HEK293 (cell line): ENCODE measurements at regions not wholly inside any gene's neighbourhood (a gene's known extent, or its start where the extent isn't known, plus 50 kb on each side); places are given as distances from the start of the nearest gene placed in this dataset.

Experiments used
- HIC1 ChIP-seq: fragments of 450-650 bp; formaldehyde crosslinking; IDR thresholded peaks from 2 replicates; pipeline ENCODE4 v1.5.1; 2016; ENCODE audit warnings: missing biosample characterization, missing genetic modification characterization
- KLF10 ChIP-seq: fragments of 450-650 bp; IDR thresholded peaks from 2 replicates; pipeline ENCODE4 v1.5.1; 2018; ENCODE audit warnings: missing biosample characterization, mild to moderate bottlenecking, missing genetic modification characterization
- PATZ1 ChIP-seq: fragments of 450-650 bp; formaldehyde crosslinking; IDR thresholded peaks from 2 replicates; pipeline ENCODE4 v1.5.1; 2016; ENCODE audit warnings: missing biosample characterization, missing genetic modification characterization
- SCRT2 ChIP-seq: fragments of 450-650 bp; formaldehyde crosslinking; IDR thresholded peaks from 2 replicates; pipeline ENCODE4 v1.5.1; 2016; ENCODE audit warnings: missing biosample characterization, missing genetic modification characterization
- SP7 ChIP-seq: fragments of 450-650 bp; formaldehyde crosslinking; IDR thresholded peaks from 2 replicates; pipeline ENCODE4 v1.5.1; 2016; ENCODE audit warnings: missing biosample characterization, missing genetic modification characterization
- ZBTB26 ChIP-seq: fragments of 450-650 bp; formaldehyde crosslinking; optimal IDR thresholded peaks from 2 replicates; pipeline ENCODE3; 2016; ENCODE audit warnings: missing biosample characterization, mild to moderate bottlenecking, missing genetic modification characterization
- ZBTB49 ChIP-seq: fragments of 450-650 bp; formaldehyde crosslinking; IDR thresholded peaks from 2 replicates; pipeline ENCODE4 v1.5.1; 2016; ENCODE audit warnings: missing biosample characterization, missing genetic modification characterization, low read depth
- ZBTB7A ChIP-seq: fragments of 450-650 bp; formaldehyde crosslinking; IDR thresholded peaks from 2 replicates; pipeline ENCODE4 v1.5.1; 2016; ENCODE audit warnings: low read depth, missing biosample characterization, missing genetic modification characterization
- ZFP69B ChIP-seq: fragments of 450-650 bp; formaldehyde crosslinking; IDR thresholded peaks from 2 replicates; pipeline ENCODE4 v1.5.1; 2016; ENCODE audit warnings: missing biosample characterization, missing genetic modification characterization
- ZNF138 ChIP-seq: fragments of 450-650 bp; formaldehyde crosslinking; IDR thresholded peaks from 2 replicates; pipeline ENCODE4 v1.5.1; 2016; ENCODE audit warnings: missing biosample characterization, missing genetic modification characterization, borderline replicate concordance
- ZNF157 ChIP-seq: fragments of 450-650 bp; formaldehyde crosslinking; IDR thresholded peaks from 2 replicates; pipeline ENCODE4 v1.5.1; 2016; ENCODE audit warnings: missing biosample characterization, missing genetic modification characterization
- ZNF175 ChIP-seq: fragments of 450-650 bp; formaldehyde crosslinking; IDR thresholded peaks from 2 replicates; pipeline ENCODE4 v1.5.1; 2016; ENCODE audit warnings: missing biosample characterization, missing genetic modification characterization
- ZNF221 ChIP-seq: fragments of 450-650 bp; formaldehyde crosslinking; IDR thresholded peaks from 2 replicates; pipeline ENCODE4 v1.5.1; 2017; ENCODE audit warnings: missing biosample characterization, missing genetic modification characterization, borderline replicate concordance
- ZNF302 ChIP-seq: fragments of 450-650 bp; formaldehyde crosslinking; IDR thresholded peaks from 2 replicates; pipeline ENCODE4 v1.5.1; 2016; ENCODE audit warnings: missing biosample characterization, missing genetic modification characterization, low read depth
- ZNF48 ChIP-seq: fragments of 450-650 bp; formaldehyde crosslinking; IDR thresholded peaks from 2 replicates; pipeline ENCODE4 v1.5.1; 2016; ENCODE audit warnings: missing biosample characterization, missing genetic modification characterization
- ZNF513 ChIP-seq: fragments of 450-650 bp; IDR thresholded peaks from 2 replicates; pipeline ENCODE4 v1.5.1; 2018; ENCODE audit warnings: missing biosample characterization, missing genetic modification characterization
- ZNF518A ChIP-seq: fragments of 450-650 bp; formaldehyde crosslinking; conservative IDR thresholded peaks from 2 replicates; pipeline ENCODE4 v1.5.1; 2016; ENCODE audit warnings: low read depth, missing biosample characterization, missing genetic modification characterization
- ZNF544 ChIP-seq: fragments of 450-650 bp; formaldehyde crosslinking; IDR thresholded peaks from 2 replicates; pipeline ENCODE4 v1.5.0; 2017; ENCODE audit warnings: missing biosample characterization, missing genetic modification characterization
- ZNF580 ChIP-seq: fragments of 450-650 bp; formaldehyde crosslinking; IDR thresholded peaks from 2 replicates; pipeline ENCODE4 v1.5.1; 2016; ENCODE audit warnings: missing biosample characterization, missing genetic modification characterization
- ZNF658 ChIP-seq: fragments of 450-650 bp; formaldehyde crosslinking; IDR thresholded peaks from 2 replicates; pipeline ENCODE4; 2016; ENCODE audit warnings: missing biosample characterization, missing genetic modification characterization
- ZNF664 ChIP-seq: fragments of 450-650 bp; formaldehyde crosslinking; IDR thresholded peaks from 2 replicates; pipeline ENCODE4 v1.5.1; 2016; ENCODE audit warnings: missing biosample characterization, missing genetic modification characterization
- ZNF692 ChIP-seq: fragments of 450-650 bp; formaldehyde crosslinking; IDR thresholded peaks from 2 replicates; pipeline ENCODE4 v1.5.1; 2016; ENCODE audit warnings: missing biosample characterization, missing genetic modification characterization
- ZNF76 ChIP-seq: fragments of 450-650 bp; formaldehyde crosslinking; IDR thresholded peaks from 2 replicates; pipeline ENCODE4; 2016; ENCODE audit warnings: low read depth, missing biosample characterization, missing genetic modification characterization, borderline replicate concordance
- ZSCAN16 ChIP-seq: fragments of 450-650 bp; formaldehyde crosslinking; IDR thresholded peaks from 2 replicates; pipeline ENCODE4 v1.5.1; 2016; ENCODE audit warnings: missing biosample characterization, missing genetic modification characterization

- TF ChIP-seq ZBTB26 (tag by site-specific recombination): no peak
- no peak for TF ChIP-seq ZSCAN16 (tag by site-specific recombination)
- no peak for TF ChIP-seq ZNF513
- peak; percentile 70 for TF ChIP-seq PATZ1 (tag by site-specific recombination)
- TF ChIP-seq ZNF157 (tag by site-specific recombination): no peak
- no peak for TF ChIP-seq KLF10 (tag by site-specific recombination)
- no peak for TF ChIP-seq ZNF175 (tag by site-specific recombination)
- TF ChIP-seq ZFP69B (tag by site-specific recombination): 0 out of 2 replicates have a peak, but pooled peaks have one; percentile 21
- TF ChIP-seq ZNF76: no peak
- TF ChIP-seq ZNF658 (tag by site-specific recombination): no peak
- TF ChIP-seq ZNF580 (tag by site-specific recombination): peak; percentile 66; the same call in 1 of the 2 replicates
- no peak for TF ChIP-seq HIC1 (tag by site-specific recombination)
- TF ChIP-seq ZNF302: no peak
- no peak for TF ChIP-seq ZNF544
- TF ChIP-seq ZNF518A (tag by site-specific recombination): no peak
- TF ChIP-seq ZNF221 (tag by site-specific recombination): no peak
- TF ChIP-seq ZNF48 (tag by site-specific recombination): no peak
- TF ChIP-seq ZBTB49 (tag by site-specific recombination): no peak
- no peak for TF ChIP-seq SCRT2 (tag by site-specific recombination)
- no peak for TF ChIP-seq ZBTB7A
- peak; percentile 18 for TF ChIP-seq ZNF692 (tag by site-specific recombination)
- peak; percentile 53 for TF ChIP-seq ZNF664 (tag by site-specific recombination)
- no peak for TF ChIP-seq ZNF138
- no peak for TF ChIP-seq SP7
Measured at GRCh38 chr6:26311012-26311384, 54.0 kb upstream of the BTN3A2 start (continued).
